ENCODE measurements at regions not wholly inside any gene's neighbourhood (a gene's known extent, or its start where the extent isn't known, plus 50 kb on each side); places are given as distances from the start of the nearest gene placed in this dataset.

GRCh38 chr2:6362671-6363450 is 502.8 kb downstream of the CMPK2 start:
- Mint-ChIP-seq H3K27me3 (peaks cover 7 to 16% of the 10 kb centered on the region in 2 donors), H3K36me3 (no peaks in the 10 kb centered on the region), H3K4me1 (peaks cover 2 to 5% of the 10 kb centered on the region in 2 donors), H3K4me3 (no peak overlapping the region), H3K27ac (no peak overlapping the region), H3K9me3 (no peaks in the 10 kb centered on the region)
- no peak for ATAC-seq (replicated peaks)
- DNase-seq, result no peak

GRCh38 chr2:6368281-6368680 is 497.4 kb downstream of the CMPK2 start:
- ATAC-seq (replicated peaks), result no peak
- no peak overlapping the region for H3K4me3 Mint-ChIP-seq
- H3K9me3 Mint-ChIP-seq, result peaks cover 0 to 1% of the 10 kb centered on the region in 2 donors
- H3K27me3 Mint-ChIP-seq, result peaks cover 9 to 10% of the 10 kb centered on the region in 2 donors
- no peaks in the 10 kb centered on the region for H3K36me3 Mint-ChIP-seq
- H3K27ac Mint-ChIP-seq, result no peak overlapping the region
- no peaks in the 10 kb centered on the region for H3K4me1 Mint-ChIP-seq
- no peak for DNase-seq

- Mint-ChIP-seq H3K4me1 (no peaks in the 10 kb centered on the region), H3K36me3 (no peaks in the 10 kb centered on the region), H3K27me3 (peaks cover 9 to 10% of the 10 kb centered on the region in 2 donors), H3K9me3 (peaks cover 0 to 1% of the 10 kb centered on the region in 2 donors), H3K4me3 (no peak overlapping the region), H3K27ac (no peak overlapping the region)
- DNase-seq (no peak), ATAC-seq (replicated peaks) (no peak)
Observed at GRCh38 chr2:6369266-6369665, 496.4 kb downstream of the CMPK2 start.

- Mint-ChIP-seq H3K27me3 (peaks cover 9 to 10% of the 10 kb centered on the region in 2 donors), H3K4me1 (no peaks in the 10 kb centered on the region), H3K9me3 (peaks cover 0 to 1% of the 10 kb centered on the region in 2 donors), H3K4me3 (no peak overlapping the region), H3K27ac (no peak overlapping the region), H3K36me3 (no peaks in the 10 kb centered on the region)
- ATAC-seq (replicated peaks) (no peak), DNase-seq (no peak)
Observed at GRCh38 chr2:6370753-6371551, 494.8 kb downstream of the CMPK2 start.

GRCh38 chr2:6372317-6372901 is 493.3 kb downstream of the CMPK2 start:
- H3K27ac Mint-ChIP-seq, result no peak overlapping the region
- H3K27me3 Mint-ChIP-seq, result peaks cover 9 to 10% of the 10 kb centered on the region in 2 donors
- H3K36me3 Mint-ChIP-seq, result no peaks in the 10 kb centered on the region
- DNase-seq (no peak), ATAC-seq (replicated peaks) (no peak)
- H3K4me3 Mint-ChIP-seq, result no peak overlapping the region
- peaks cover 0 to 1% of the 10 kb centered on the region in 2 donors for H3K9me3 Mint-ChIP-seq
- no peaks in the 10 kb centered on the region for H3K4me1 Mint-ChIP-seq

- Mint-ChIP-seq H3K4me3 (no peak overlapping the region), H3K27ac (no peak overlapping the region), H3K36me3 (no peaks in the 10 kb centered on the region), H3K9me3 (peaks cover 1 to 4% of the 10 kb centered on the region in 2 donors), H3K27me3 (no peaks in the 10 kb centered on the region), H3K4me1 (no peaks in the 10 kb centered on the region)
- ATAC-seq (replicated peaks) (no peak), DNase-seq (no peak)
Observed at GRCh38 chr2:6381326-6381725, 484.4 kb downstream of the CMPK2 start.

GRCh38 chr2:6384341-6384740 is 481.4 kb downstream of the CMPK2 start:
- H3K36me3 Mint-ChIP-seq, result no peaks in the 10 kb centered on the region
- H3K27me3 Mint-ChIP-seq, result peaks cover 0 to 6% of the 10 kb centered on the region in 2 donors
- no peak overlapping the region for H3K27ac Mint-ChIP-seq
- ATAC-seq (replicated peaks), result no peak
- no peaks in the 10 kb centered on the region for H3K9me3 Mint-ChIP-seq
- H3K4me1 Mint-ChIP-seq, result no peaks in the 10 kb centered on the region
- no peak for DNase-seq
- no peak overlapping the region for H3K4me3 Mint-ChIP-seq

- Mint-ChIP-seq H3K36me3 (no peaks in the 10 kb centered on the region), H3K27ac (no peak overlapping the region), H3K27me3 (peaks cover 0 to 4% of the 10 kb centered on the region in 2 donors), H3K9me3 (peaks cover 0 to 5% of the 10 kb centered on the region in 2 donors), H3K4me3 (no peak overlapping the region), H3K4me1 (peaks cover 0 to 3% of the 10 kb centered on the region in 2 donors)
- DNase-seq, result no peak
- no peak for ATAC-seq (replicated peaks)
Observed at GRCh38 chr2:6392354-6392753, 473.4 kb downstream of the CMPK2 start.

- H3K4me1 Mint-ChIP-seq, result peaks cover 0 to 3% of the 10 kb centered on the region in 2 donors
- no peak overlapping the region for H3K27ac Mint-ChIP-seq
- no peak overlapping the region for H3K4me3 Mint-ChIP-seq
- DNase-seq (no peak), ATAC-seq (replicated peaks) (peak; percentile 31 to 54)
- peaks cover 0 to 5% of the 10 kb centered on the region in 2 donors for H3K9me3 Mint-ChIP-seq
- H3K27me3 Mint-ChIP-seq, result peaks cover 0 to 4% of the 10 kb centered on the region in 2 donors
- H3K36me3 Mint-ChIP-seq, result no peaks in the 10 kb centered on the region
Observed at GRCh38 chr2:6392966-6393365, 472.7 kb downstream of the CMPK2 start.

GRCh38 chr2:6393819-6394218 is 471.9 kb downstream of the CMPK2 start:
- peaks cover 0 to 5% of the 10 kb centered on the region in 2 donors for H3K9me3 Mint-ChIP-seq
- no peak for ATAC-seq (replicated peaks)
- DNase-seq, result no peak
- peaks cover 0 to 4% of the 10 kb centered on the region in 2 donors for H3K27me3 Mint-ChIP-seq
- no peak overlapping the region for H3K4me3 Mint-ChIP-seq
- H3K27ac Mint-ChIP-seq, result no peak overlapping the region
- no peaks in the 10 kb centered on the region for H3K36me3 Mint-ChIP-seq
- peaks cover 0 to 3% of the 10 kb centered on the region in 2 donors for H3K4me1 Mint-ChIP-seq

GRCh38 chr2:6394276-6394675 is 471.4 kb downstream of the CMPK2 start:
- Mint-ChIP-seq H3K9me3 (peaks cover 0 to 5% of the 10 kb centered on the region in 2 donors), H3K27me3 (peaks cover 0 to 4% of the 10 kb centered on the region in 2 donors), H3K36me3 (no peaks in the 10 kb centered on the region), H3K4me1 (peaks cover 0 to 3% of the 10 kb centered on the region in 2 donors), H3K27ac (no peak overlapping the region), H3K4me3 (no peak overlapping the region)
- DNase-seq (no peak), ATAC-seq (replicated peaks) (no peak)

GRCh38 chr2:6398421-6398820 is 467.3 kb downstream of the CMPK2 start:
- no peak overlapping the region for H3K4me3 Mint-ChIP-seq
- peaks cover 0 to 3% of the 10 kb centered on the region in 2 donors for H3K9me3 Mint-ChIP-seq
- no peak for ATAC-seq (replicated peaks)
- no peak overlapping the region for H3K27ac Mint-ChIP-seq
- no peak for DNase-seq
- no peaks in the 10 kb centered on the region for H3K4me1 Mint-ChIP-seq
- no peaks in the 10 kb centered on the region for H3K36me3 Mint-ChIP-seq
- H3K27me3 Mint-ChIP-seq, result no peaks in the 10 kb centered on the region

- Mint-ChIP-seq H3K9me3 (peaks cover 0 to under 1% of the 10 kb centered on the region in 2 donors), H3K27me3 (no peaks in the 10 kb centered on the region), H3K36me3 (no peaks in the 10 kb centered on the region), H3K4me3 (no peak overlapping the region), H3K27ac (no peak overlapping the region), H3K4me1 (no peaks in the 10 kb centered on the region)
- DNase-seq (no peak), ATAC-seq (replicated peaks) (no peak)
Observed at GRCh38 chr2:6401301-6401700, 464.4 kb downstream of the CMPK2 start.

- H3K27ac Mint-ChIP-seq, result no peak overlapping the region
- no peaks in the 10 kb centered on the region for H3K36me3 Mint-ChIP-seq
Observed at GRCh38 chr2:6408057-6408456, 457.6 kb downstream of the CMPK2 start.

More at GRCh38 chr2:6408057-6408456, 457.6 kb downstream of the CMPK2 start:
- Mint-ChIP-seq H3K27me3 (peaks cover 7 to 12% of the 10 kb centered on the region in 2 donors), H3K9me3 (no peaks in the 10 kb centered on the region), H3K4me1 (no peaks in the 10 kb centered on the region), H3K4me3 (no peak overlapping the region)
- ATAC-seq (replicated peaks) (no peak), DNase-seq (no peak)

Data from stimulated activated naive B cell treated with anti-CD40 and anti-IgM and Interleukin-4, amounts not matched to agents 10 μg/mL and 1 μg/mL and 100 μg/mL, for 72 hours (primary cell).